OCI-LY3 (cell line): ENCODE measurements at regions not wholly inside any gene's neighbourhood (a gene's known extent, or its start where the extent isn't known, plus 50 kb on each side); places are given as distances from the start of the nearest gene placed in this dataset.

Source experiments
- H2AFZ ChIP-seq: fragments of 200-600, 300-600 bp; shearing (Covaris generic); 2 replicates; pipeline ENCODE4 v1.6.0; 2014; ENCODE audit warnings: antibody characterized with exemption, low read depth, low read length
- H3K27ac ChIP-seq: fragments of 200-600, 300-600 bp; sonication (generic); 2 replicates; pipeline ENCODE4 v1.5.1; 2014; ENCODE audit warnings: mild to moderate bottlenecking, low read length, moderate library complexity, mixed read lengths
- H3K27me3 ChIP-seq: fragments of 200-600, 300-600 bp; sonication (generic); 2 replicates; pipeline ENCODE4 v1.6.1; 2014; ENCODE audit warnings: low read depth, low read length, mixed read lengths
- H3K36me3 ChIP-seq: fragments of 200-600, 300-600 bp; sonication (generic); replicated peaks from 2 replicates; pipeline ENCODE3; 2014; ENCODE audit warnings: low read depth, low read length, mixed read lengths
- H3K4me1 ChIP-seq: fragments of 300-600, 200-600 bp; sonication (generic); 2 replicates; pipeline ENCODE4 v1.6.1; 2014; ENCODE audit warnings: low read length, mixed read lengths
- H3K4me2 ChIP-seq: fragments of 200-600, 300-600 bp; sonication (generic); 2 replicates; pipeline ENCODE4 v1.6.1; 2014; ENCODE audit warnings: low read length, mixed read lengths
- H3K4me3 ChIP-seq: fragments of 300-600, 200-600 bp; sonication (generic); 2 replicates; pipeline ENCODE4 v1.5.1; 2014; ENCODE audit warnings: antibody characterized with exemption, mild to moderate bottlenecking, low read length, moderate library complexity
- H3K79me2 ChIP-seq: fragments of 300-600, 200-600 bp; shearing (Covaris generic); 2 replicates; pipeline ENCODE4 v1.6.1; 2014; ENCODE audit warnings: mild to moderate bottlenecking, low read length, mixed read lengths
- H3K9ac ChIP-seq: fragments of 300-600, 200-600 bp; shearing (Covaris generic); 2 replicates; pipeline ENCODE4 v1.6.0; 2014; ENCODE audit warnings: mild to moderate bottlenecking, low read length, moderate library complexity
- H3K9me3 ChIP-seq: fragments of 200-600, 300-600 bp; shearing (Covaris generic); 2 replicates; pipeline ENCODE4 v1.6.1; 2014; ENCODE audit warnings: low read length, mixed read lengths; ENCODE audit not compliant: insufficient read depth
- H4K20me1 ChIP-seq: fragments of 200-600, 300-600 bp; sonication (generic); 2 replicates; pipeline ENCODE4 v1.6.1; 2016; ENCODE audit warnings: low read length, mixed read lengths; ENCODE audit not compliant: insufficient read depth
- EZH2phosphoT487 ChIP-seq: fragments of 200-600 bp; shearing (Covaris generic); IDR thresholded peaks from 2 replicates; pipeline ENCODE4 v1.6.1; 2018; ENCODE audit warnings: antibody characterized with exemption, mixed run types, low read depth
- TF ChIP-seq, protein P1 (sequence below): fragments of 200-600, 300-600 bp; sonication (generic); IDR thresholded peaks from 2 replicates; pipeline ENCODE4 v1.5.1; 2014; ENCODE audit warnings: antibody characterized with exemption, low read length, low read depth

DNA sequence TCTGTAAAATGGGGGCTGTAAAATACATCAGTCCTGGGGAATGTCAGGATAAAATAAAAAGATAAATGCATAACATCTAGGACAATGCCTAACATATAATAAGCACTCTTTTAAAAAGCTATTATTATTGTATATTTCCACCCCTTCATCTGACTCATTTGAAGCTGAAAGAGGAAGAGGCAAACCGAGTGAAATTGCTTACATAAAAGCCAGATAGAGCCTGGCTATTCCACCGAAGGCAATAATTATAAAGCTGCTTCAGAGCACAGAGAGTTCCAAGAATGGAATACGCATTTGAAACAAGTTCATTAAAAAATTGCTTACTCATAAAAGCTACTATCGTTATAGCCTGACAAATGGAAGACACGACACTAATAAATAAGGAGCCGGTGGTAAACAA lies 186.1 kb upstream of the CAMK1G start:
- Histone ChIP-seq H3K4me3 (no peak overlapping the region), H3K36me3 (no peaks in the 10 kb centered on the region), H2AFZ (no peak overlapping the region), H4K20me1 (no peaks in the 10 kb centered on the region), H3K27ac (no peak overlapping the region), H3K4me2 (no peak overlapping the region), H3K9ac (no peak overlapping the region), H3K4me1 (no peaks in the 10 kb centered on the region; the same call in 1 of the 2 replicates), H3K9me3 (no peaks in the 10 kb centered on the region), H3K79me2 (no peaks in the 10 kb centered on the region), H3K27me3 (peaks cover 36% of the 10 kb centered on the region)
- TF ChIP-seq, protein P1, sequence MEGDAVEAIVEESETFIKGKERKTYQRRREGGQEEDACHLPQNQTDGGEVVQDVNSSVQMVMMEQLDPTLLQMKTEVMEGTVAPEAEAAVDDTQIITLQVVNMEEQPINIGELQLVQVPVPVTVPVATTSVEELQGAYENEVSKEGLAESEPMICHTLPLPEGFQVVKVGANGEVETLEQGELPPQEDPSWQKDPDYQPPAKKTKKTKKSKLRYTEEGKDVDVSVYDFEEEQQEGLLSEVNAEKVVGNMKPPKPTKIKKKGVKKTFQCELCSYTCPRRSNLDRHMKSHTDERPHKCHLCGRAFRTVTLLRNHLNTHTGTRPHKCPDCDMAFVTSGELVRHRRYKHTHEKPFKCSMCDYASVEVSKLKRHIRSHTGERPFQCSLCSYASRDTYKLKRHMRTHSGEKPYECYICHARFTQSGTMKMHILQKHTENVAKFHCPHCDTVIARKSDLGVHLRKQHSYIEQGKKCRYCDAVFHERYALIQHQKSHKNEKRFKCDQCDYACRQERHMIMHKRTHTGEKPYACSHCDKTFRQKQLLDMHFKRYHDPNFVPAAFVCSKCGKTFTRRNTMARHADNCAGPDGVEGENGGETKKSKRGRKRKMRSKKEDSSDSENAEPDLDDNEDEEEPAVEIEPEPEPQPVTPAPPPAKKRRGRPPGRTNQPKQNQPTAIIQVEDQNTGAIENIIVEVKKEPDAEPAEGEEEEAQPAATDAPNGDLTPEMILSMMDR: no peak

DNA sequence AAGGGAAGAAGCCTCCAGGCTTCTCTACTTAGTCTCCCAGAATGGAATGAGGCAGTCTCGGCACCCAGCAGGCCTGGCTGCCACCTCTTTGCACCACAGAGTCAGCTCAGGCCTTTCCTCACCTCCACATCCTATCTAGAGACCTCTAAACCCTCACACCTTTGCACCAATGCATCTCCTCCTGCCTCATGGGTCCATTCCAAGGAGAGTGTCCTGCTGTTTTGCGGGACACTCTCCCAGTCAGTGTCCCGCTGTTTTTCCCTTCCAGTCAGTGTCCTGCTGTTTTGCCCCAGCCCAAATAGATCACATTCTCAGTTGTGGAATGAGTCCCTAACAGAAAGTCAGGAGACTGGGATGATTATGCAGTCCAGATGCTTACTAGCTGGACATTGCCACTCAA lies 185.6 kb upstream of the CAMK1G start:
- Histone ChIP-seq H3K27ac (no peak overlapping the region), H3K9me3 (no peaks in the 10 kb centered on the region), H3K4me3 (no peak overlapping the region), H3K36me3 (no peaks in the 10 kb centered on the region), H3K9ac (no peak overlapping the region), H3K79me2 (no peaks in the 10 kb centered on the region), H3K27me3 (peaks cover 36% of the 10 kb centered on the region), H3K4me2 (no peak overlapping the region), H4K20me1 (no peaks in the 10 kb centered on the region), H3K4me1 (no peaks in the 10 kb centered on the region; the same call in 1 of the 2 replicates), H2AFZ (no peak overlapping the region)
- TF ChIP-seq EZH2phosphoT487: no peak
- TF ChIP-seq, protein P1: no peak

DNA sequence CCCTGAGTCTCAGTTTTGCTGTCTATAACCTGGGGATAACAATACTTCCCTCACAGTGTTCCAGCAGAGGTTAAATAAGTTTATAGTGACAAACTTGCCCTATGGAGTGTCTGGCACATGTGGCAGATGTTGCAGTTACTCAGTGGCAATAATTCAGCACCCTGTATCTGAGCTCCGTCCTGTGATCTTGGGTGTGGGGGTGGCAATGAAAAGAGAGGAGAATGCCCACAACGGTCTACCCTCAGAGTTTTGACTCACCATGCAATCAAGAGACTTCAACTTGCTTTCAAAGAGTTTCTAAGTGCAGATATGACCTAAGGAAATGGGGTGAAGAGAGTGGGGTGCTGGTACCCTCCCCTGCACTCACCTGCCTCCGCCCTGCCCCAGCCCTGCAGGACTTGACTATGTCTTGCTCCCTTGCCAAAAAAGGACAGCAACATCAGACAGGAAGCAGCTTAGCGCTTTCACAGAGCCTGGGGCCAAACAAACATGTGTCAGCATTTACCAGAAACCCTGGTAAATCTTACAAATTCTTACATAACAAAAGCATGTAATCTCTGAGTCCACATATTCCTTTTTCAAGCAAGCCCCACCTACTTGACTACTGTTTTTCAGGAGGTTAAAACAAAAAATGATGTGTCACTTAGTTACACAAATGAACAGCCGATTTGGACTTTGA lies 185.1 kb upstream of the CAMK1G start:
- Histone ChIP-seq H3K27me3 (peaks cover 36% of the 10 kb centered on the region), H3K36me3 (no peaks in the 10 kb centered on the region), H3K9me3 (no peaks in the 10 kb centered on the region), H3K79me2 (no peaks in the 10 kb centered on the region), H3K4me2 (no peak overlapping the region), H3K4me1 (no peaks in the 10 kb centered on the region; the same call in 1 of the 2 replicates), H4K20me1 (no peaks in the 10 kb centered on the region), H3K27ac (no peak overlapping the region), H3K9ac (no peak overlapping the region), H2AFZ (no peak overlapping the region), H3K4me3 (no peak overlapping the region)
- TF ChIP-seq, protein P1: no peak
- no peak for TF ChIP-seq EZH2phosphoT487

DNA sequence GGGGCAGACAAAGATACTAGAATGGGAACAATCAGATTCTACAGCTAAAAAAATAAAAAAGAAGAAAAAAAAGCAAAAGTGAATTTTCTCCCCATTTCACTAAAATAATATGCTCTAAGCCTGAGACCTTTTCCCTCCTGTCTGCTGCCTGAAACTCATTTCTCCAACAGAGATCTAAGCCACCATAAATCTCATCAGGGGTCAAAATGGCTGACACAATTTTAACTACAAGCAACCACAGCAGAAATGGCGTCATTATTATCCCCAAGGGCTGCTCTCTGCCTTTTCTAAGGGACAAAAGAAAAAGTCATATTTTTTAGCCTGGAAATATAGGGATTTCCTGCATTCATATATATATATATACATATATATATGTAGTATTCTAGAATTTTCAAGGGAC lies 183.7 kb upstream of the CAMK1G start:
- Histone ChIP-seq H3K9me3 (no peaks in the 10 kb centered on the region), H3K27ac (no peak overlapping the region), H4K20me1 (no peaks in the 10 kb centered on the region), H3K4me2 (no peak overlapping the region), H2AFZ (no peak overlapping the region), H3K36me3 (no peaks in the 10 kb centered on the region), H3K9ac (no peak overlapping the region), H3K27me3 (peaks cover 42% of the 10 kb centered on the region), H3K79me2 (no peaks in the 10 kb centered on the region), H3K4me3 (no peak overlapping the region), H3K4me1 (peaks cover 2% of the 10 kb centered on the region)
- TF ChIP-seq EZH2phosphoT487: no peak
- TF ChIP-seq, protein P1: no peak
